Epithelial cell of esophagus (primary cell): ENCODE measurements at regions not wholly inside any gene's neighbourhood (a gene's known extent, or its start where the extent isn't known, plus 50 kb on each side); places are given as distances from the start of the nearest gene placed in this dataset.
A peak's percentile ranks its signal among the peaks of the same experiment; 100 is the strongest.
"Not testable (repeated sequence)": the region's sequence is repeated elsewhere in the genome, so short reads cannot be mapped to it uniquely, and the experiment has no call there.

Source experiments
- DNase-seq: peaks from one replicate; pipeline ENCODE4 v3.0.0; 2010; ENCODE audit warnings: low read depth
- H3K4me3 ChIP-seq: 2 replicates; pipeline ENCODE4 v1.5.1; 2011; ENCODE audit warnings: mild to moderate bottlenecking, low read length, control low read depth
- TF ChIP-seq, protein P1 (sequence below): IDR thresholded peaks from 2 replicates; pipeline ENCODE4 v1.5.1; 2011; ENCODE audit warnings: low read depth, mild to moderate bottlenecking, low read length, control low read depth, inconsistent platforms; ENCODE audit not compliant: insufficient read depth; ENCODE audit errors: missing control alignments

DNA sequence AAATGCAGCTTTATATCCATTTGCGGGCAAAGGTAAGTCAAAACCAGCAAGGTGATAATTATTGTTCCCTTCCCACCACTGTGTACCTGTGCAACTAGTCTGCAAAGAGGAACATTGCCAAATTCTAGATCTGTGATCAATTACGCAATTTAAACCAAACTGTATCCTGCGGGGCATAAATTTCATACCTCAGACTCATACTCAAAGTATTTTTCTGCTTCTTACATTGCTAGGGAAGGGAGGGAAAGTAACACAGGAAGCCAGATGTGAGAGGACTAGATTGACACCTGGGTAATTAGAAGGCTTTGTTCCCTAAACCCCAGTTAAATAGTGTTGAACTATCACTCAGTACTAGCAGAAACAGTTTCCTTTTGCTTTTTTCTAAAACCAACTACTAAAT lies 240.2 kb upstream of the ZNF608 start:
- TF ChIP-seq, protein P1, sequence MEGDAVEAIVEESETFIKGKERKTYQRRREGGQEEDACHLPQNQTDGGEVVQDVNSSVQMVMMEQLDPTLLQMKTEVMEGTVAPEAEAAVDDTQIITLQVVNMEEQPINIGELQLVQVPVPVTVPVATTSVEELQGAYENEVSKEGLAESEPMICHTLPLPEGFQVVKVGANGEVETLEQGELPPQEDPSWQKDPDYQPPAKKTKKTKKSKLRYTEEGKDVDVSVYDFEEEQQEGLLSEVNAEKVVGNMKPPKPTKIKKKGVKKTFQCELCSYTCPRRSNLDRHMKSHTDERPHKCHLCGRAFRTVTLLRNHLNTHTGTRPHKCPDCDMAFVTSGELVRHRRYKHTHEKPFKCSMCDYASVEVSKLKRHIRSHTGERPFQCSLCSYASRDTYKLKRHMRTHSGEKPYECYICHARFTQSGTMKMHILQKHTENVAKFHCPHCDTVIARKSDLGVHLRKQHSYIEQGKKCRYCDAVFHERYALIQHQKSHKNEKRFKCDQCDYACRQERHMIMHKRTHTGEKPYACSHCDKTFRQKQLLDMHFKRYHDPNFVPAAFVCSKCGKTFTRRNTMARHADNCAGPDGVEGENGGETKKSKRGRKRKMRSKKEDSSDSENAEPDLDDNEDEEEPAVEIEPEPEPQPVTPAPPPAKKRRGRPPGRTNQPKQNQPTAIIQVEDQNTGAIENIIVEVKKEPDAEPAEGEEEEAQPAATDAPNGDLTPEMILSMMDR = no peak

DNA sequence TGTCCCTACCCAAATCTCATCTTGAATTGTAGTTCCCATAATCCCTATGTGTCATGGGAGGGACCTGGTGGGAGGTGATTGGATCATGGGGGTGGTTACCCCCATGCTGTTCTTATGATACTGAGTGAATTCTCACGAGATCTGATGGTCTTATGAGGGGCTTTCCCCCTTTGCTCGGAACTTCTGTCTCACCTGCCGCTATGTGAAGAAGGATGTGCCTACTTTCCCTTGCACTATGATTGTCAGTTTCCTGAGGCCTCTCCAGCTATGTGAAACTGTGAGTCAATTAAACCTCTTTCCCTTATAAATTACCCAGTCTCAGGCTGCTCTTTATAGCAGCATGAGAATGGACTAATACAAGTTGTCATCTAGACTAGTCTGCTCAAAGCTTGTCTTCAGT lies 241.3 kb upstream of the ZNF608 start:
- H3K4me3 ChIP-seq, DNase-seq: not testable (repeated sequence)

More for the DNA sequence above, 240.2 kb upstream of the ZNF608 start:
- H3K4me3 ChIP-seq = no peak overlapping the region
- DNase-seq = peak; percentile 90

DNA sequence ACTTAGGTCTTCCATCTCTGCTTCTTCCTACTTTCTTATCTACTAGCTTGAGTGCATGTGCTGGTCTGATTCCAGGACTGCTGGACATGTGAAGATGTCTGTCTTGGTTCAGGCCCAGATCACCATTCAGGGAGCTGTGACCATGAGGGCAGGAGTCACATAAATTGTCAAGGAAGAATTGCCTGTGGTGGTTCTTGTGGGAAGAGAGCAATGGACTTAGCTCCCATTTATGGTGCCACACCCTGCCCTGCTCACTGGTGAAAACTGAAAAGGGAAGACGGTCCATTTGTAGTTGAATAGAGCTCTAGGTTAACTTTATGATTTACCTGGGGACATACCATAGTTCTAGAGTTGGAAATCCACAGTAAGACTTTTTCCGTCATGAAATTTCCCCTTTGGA lies 244.3 kb upstream of the ZNF608 start:
- no peak overlapping the region for H3K4me3 ChIP-seq
- no peak for DNase-seq
- TF ChIP-seq, protein P1 = no peak

DNA sequence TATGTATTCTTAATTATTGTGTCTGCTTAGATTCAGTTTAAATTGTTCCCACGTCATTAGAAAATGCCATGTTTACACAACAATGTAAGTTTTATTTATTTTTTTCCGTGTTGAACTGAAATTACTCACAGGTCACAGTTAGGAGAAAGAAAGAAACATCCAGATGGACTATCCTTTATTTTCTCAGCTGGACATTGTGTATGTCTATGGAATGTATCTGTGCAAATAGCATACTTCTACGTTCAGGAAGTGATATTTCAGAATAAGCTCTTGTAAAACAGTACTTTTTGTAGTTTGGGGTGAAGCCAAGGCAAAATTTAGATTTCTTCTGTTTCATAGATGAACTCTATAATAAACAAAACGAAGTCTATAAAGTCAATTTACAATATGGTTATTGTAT lies 249.0 kb upstream of the ZNF608 start:
- no peak for DNase-seq
- no peak overlapping the region for H3K4me3 ChIP-seq
- TF ChIP-seq, protein P1 = no peak

DNA sequence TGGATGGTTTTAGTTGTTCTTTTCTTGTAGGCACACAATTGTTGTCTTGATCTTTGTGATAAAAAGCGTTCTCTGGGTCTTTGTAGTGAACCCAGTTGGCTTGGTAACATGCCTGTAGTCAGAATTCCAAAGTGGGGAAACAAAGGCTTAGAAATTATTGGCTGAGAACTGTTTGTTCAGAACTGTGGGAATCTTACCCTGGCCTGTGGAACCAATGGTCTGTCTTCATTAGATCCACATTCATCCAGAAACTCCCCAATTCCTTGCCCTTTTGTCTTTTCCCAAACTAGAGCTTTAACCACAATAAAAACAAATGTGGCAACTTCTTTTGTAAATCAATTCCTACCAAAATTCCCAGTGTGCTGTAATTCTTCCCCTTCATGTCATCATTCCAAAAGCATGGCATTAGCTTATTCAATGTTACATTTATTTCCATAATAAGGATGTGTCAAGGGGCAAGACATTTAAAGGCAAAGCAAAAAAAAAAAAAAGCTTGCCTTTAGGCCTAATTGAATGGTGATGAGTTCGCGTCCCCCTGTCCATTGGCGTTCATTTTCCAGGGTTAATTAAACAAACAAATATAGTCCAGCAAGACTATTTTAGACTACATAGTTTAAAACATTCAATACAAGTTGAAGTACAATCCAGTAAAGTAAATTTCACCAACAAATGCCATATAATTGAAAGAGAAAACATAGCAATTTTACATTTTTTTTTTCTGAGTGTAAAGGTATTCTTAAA lies 249.8 kb upstream of the ZNF608 start:
- DNase-seq = no peak
- H3K4me3 ChIP-seq = no peak overlapping the region
- TF ChIP-seq, protein P1 = no peak

DNA sequence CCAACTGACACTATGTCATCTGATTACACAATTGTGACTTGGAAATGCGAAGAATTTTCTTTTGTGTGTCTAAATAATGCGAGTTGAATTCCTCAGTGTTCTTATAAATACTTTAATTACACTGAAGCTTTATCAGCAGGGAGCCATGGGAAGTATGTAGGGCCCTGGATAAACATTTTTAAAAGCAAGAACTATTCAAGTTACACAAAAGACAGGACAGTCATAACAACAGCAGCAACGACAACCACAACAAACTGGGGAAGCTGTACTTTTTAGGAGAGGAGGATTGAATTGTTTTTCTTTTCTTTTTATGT lies 250.3 kb upstream of the ZNF608 start:
- no peak for DNase-seq

DNA sequence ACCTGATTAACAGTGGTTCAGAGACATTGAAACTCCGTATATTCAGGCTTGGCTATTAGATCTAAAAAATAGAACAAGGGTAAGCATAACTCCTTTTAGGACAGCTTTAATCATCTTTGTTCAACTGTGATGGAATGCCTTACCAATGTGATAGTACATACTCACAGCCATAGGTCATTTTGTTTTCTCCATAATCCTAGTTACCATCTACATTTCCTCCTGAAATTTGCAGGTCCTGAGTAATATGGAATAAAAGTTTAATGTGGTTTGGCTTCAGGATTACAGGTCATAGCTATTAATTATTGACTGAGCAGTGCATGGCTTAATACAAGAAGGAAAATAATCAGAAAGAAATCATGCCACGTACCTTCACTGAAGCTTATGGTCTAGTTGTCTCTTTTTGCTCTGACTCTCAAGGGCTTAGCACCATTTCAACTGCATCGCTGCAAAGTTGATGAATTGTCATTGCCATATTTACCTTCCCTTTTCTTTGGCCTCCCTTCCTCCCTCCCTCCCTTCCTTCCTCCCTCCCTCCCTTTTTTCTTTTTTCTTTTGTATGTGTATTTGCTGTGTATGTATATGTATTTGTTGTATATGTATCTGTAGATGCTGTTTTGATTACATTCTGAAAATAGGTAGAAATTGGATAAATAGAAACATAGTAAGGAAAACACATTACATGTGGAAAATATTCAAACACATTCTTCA lies 250.9 kb upstream of the ZNF608 start:
- H3K4me3 ChIP-seq = no peak overlapping the region
- TF ChIP-seq, protein P1 = no peak
- DNase-seq = no peak

More for the DNA sequence above, 250.3 kb upstream of the ZNF608 start:
- TF ChIP-seq, protein P1 = no peak
- H3K4me3 ChIP-seq = no peak overlapping the region
